Body of pancreas (tissue), 4 donors: ENCODE measurements at regions not wholly inside any gene's neighbourhood (a gene's known extent, or its start where the extent isn't known, plus 50 kb on each side); places are given as distances from the start of the nearest gene placed in this dataset.

Experiments
- POLR2A ChIP-seq, 3 donors: fragments of 450-650 bp; IDR thresholded peaks; one replicate each; pipeline ENCODE4 v1.6.1; 2016; ENCODE audit warnings: antibody characterized with exemption in 3 of 3, mild to moderate bottlenecking in 2 of 3
- TF ChIP-seq, protein P1 (sequence below), 7 experiments: fragments of 450-650 bp in 4 of 7; fragments of 200-600 bp in 3 of 7; sonication (generic) in 3 of 7; IDR thresholded peaks; one replicate each; pipeline ENCODE4 v1.5.1; 2016 to 2019; ENCODE audit warnings: antibody characterized with exemption in 7 of 7

DNA sequence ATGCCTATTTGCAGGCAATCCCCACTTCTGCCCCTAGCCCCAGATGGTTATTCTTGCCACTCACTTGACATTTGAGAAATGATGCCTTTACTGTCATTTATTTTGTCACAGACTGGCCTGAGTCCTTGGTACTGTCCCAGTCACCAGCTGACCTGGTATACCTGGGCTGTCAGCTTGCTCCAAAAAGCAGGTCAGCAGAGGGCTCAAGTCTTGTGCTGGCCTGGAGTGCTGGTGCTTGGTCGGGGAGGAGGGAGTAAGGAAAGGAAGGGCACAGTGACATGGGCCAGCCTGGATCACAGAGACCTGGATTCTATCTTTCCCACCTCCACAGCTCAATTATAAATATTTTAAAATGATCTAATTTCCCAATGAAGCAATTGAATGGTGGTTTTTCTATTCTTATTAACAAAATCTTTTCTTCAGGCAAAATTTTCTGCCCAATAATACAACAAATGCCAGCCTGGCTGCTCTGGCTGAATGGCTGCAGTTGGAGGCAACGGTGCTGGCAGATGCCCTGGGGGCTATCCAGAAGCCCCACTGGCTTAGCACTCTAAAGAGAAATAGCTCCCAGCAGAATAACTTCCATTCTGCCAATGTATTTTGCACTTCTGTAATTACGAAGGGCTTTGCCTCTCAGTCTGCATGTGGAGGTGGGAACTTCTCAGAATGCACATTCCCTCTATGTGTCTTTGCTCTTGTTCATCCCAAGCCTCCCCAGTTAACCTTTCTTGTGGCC lies 160.6 kb downstream of the GADD45G start:
- TF ChIP-seq, protein P1, sequence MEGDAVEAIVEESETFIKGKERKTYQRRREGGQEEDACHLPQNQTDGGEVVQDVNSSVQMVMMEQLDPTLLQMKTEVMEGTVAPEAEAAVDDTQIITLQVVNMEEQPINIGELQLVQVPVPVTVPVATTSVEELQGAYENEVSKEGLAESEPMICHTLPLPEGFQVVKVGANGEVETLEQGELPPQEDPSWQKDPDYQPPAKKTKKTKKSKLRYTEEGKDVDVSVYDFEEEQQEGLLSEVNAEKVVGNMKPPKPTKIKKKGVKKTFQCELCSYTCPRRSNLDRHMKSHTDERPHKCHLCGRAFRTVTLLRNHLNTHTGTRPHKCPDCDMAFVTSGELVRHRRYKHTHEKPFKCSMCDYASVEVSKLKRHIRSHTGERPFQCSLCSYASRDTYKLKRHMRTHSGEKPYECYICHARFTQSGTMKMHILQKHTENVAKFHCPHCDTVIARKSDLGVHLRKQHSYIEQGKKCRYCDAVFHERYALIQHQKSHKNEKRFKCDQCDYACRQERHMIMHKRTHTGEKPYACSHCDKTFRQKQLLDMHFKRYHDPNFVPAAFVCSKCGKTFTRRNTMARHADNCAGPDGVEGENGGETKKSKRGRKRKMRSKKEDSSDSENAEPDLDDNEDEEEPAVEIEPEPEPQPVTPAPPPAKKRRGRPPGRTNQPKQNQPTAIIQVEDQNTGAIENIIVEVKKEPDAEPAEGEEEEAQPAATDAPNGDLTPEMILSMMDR (IDR thresholded peaks at IDR 0.05) = no peak
- TF ChIP-seq POLR2A (IDR thresholded peaks at IDR 0.05) = no peak
